HG03432 (cell line): ENCODE measurements at regions not wholly inside any gene's neighbourhood (a gene's known extent, or its start where the extent isn't known, plus 50 kb on each side); places are given as distances from the start of the nearest gene placed in this dataset.

Experiments used
- ATAC-seq: cut with Tn5 transposase; IDR thresholded peaks from one replicate; pipeline ENCODE4 v1.9.1; 2021; ENCODE audit warnings: mild to moderate bottlenecking, moderate library complexity; ENCODE audit not compliant: unreplicated experiment

DNA sequence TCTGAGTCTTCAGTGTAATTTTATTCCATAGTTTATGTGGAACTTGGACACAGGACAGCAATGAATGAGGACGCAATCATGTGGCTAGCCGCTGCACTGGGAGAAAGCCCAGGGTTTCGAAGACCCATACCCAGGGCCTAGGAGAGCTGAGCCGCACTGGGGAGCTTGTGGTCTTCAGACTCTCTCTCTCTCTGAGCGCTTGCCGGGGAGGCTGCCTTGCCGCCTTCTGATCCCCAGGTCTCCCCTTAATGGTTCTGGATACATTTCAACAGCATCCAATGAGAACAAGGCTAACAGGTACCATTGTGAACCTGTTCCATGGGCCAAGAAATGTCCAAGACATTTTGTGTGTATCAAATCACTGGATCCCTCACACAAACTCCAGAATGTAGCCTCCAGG, 383.4 kb downstream of the ICE1 start:
- ATAC-seq: no peak

DNA sequence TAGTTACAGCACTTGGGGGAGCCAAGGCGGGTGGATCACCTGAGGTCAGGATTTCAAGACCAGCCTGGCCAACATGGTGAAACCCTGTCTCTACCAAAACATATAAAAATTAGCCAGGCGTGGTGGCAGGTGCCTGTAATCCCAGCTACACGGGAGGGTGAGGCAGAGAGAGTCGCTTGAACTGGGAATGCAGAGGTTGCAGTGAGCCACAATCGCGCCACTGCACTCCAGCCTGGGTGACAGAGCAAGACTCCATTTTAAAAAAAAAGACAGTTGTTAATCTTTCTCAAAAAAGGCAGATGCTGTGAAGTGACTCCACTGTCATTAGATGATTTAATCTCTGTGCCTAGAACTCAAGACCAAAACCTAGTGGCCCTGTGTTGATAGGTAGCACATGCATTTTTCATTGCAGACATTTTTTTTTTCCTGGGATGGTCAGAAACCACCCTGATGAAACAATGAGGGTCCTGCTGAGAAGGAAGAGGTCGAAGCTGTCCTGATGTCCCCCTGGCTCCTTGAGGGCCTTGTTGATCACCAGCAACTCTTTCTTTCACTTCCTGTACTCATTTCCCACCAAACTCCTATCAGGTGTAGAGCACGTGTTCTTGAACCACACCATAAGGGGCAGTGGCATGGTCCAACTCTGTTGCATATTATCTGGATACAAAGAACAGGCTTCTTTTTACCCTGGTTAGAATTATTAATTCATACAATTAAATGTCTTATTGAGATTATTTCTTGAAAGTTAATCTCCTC, 382.2 kb downstream of the ICE1 start:
- no peak for ATAC-seq

DNA sequence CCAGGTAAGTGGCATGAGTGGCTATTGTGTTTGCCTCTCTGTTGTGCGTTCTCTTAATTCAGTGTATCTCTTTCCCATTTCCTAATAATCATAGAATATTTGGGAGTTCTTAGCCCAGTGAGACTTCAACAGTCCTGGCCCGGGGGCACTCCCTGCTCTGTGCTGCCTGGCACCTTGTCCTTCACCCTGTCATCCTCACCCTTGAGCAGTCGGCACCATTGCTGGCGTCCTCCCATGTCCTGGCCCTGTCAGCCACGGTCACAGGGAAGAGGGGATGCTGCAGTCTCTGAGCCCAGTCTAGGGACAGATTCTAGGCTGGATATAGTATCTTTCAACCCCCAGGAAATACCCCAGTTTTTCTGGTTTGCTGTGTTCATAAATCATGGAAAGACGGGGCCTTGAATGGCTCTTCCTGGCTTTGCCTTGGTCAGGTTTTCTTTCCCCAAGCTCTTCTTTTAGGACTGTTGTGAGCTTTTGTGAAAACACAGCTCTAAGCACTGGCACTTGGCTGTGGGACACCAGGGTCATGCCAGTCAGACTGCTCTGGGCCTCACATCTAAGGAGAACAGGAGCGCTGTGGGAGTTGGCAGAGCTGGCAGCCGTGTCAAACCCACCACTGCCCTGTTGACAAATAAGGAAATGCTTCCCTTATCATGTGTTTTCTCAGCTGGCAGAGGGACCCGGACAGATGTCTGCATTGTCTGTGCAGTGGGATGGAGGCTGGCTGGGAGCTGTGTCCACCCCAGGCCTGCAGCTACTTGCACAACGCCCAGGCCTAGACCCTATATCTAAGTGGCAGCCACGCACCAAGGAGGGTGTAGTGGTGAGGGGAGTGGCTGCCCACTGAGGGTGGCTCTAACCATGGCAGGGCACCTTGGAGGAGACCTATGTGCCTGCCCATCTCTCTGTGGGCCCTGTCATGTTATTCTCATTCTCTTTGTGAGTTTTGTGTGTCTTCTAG, 378.6 kb downstream of the ICE1 start:
- ATAC-seq: no peak

DNA sequence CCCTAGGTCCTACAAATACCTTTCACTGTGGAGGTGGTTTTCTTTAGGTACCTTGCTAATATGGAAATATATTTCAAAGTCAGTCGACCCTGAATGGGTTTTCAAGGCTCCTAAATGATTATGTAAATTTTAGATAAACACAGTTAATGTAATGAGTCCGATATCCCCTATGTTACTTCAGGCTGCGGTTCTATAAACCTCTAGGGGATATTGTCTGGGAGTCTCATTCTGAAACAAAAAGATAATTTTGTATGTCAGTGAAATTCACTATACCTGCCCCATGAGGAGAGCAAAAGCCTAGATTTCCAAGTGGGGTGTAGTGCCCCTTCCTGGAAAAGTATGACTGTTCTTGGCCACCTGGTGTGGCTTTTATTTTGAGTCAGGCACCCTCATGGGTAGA, 377.3 kb downstream of the ICE1 start:
- ATAC-seq: no peak

DNA sequence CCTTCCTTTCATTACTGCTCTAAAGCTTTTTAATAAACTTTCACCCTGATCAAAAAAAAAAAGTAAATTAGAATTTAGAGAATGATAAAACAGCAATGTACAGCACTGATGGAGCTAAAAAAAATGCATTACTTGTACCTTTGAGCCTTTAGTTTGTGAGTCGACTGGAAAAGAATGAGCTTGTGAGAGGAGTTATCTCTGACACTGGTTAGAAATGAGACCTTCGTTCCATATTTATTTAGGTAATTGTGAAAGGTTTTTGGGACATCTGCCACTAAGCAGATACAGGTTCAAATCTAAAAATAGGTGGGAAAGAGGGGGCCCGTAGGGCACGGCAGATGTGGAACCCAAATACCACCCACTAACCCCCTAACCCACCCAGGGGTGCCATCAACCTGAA, 376.8 kb downstream of the ICE1 start:
- ATAC-seq: no peak

DNA sequence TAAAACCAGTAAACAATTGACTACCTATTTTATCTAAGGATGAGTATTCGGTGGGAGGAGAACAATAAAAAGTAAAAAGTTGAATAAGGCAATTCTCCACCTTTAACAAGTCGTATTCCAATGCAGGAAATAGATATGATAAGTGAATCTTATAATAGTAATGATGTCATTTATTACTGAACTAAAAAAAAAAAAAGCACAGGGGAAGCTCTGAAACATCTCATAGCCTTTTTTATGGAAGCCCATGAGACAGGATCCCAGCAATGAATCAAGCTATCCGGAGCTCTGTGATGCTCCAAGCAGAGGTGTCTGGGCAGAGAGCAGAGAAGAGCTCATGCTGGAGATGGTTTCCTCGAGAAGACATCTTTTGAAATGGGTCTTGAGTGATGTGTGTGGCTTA, 376.0 kb downstream of the ICE1 start:
- no peak for ATAC-seq

DNA sequence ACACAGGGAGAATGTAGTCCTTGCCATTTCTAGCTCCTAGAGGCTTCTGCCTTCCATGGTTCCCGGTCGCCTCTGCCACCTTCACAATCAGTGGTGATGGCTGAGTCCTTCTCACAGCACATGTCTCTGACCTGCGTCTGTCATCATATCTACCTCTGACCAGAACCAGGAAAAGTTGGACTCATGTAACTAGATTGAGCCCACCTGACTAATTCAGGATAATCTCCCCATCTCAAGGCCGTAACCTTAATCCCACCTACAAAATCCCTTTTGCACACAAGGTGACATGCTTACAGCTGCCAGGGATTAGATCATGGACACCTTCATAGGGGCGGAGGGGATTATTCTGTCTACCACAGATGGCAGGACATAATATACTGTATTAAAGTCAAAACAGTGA, 375.6 kb downstream of the ICE1 start:
- ATAC-seq: no peak

DNA sequence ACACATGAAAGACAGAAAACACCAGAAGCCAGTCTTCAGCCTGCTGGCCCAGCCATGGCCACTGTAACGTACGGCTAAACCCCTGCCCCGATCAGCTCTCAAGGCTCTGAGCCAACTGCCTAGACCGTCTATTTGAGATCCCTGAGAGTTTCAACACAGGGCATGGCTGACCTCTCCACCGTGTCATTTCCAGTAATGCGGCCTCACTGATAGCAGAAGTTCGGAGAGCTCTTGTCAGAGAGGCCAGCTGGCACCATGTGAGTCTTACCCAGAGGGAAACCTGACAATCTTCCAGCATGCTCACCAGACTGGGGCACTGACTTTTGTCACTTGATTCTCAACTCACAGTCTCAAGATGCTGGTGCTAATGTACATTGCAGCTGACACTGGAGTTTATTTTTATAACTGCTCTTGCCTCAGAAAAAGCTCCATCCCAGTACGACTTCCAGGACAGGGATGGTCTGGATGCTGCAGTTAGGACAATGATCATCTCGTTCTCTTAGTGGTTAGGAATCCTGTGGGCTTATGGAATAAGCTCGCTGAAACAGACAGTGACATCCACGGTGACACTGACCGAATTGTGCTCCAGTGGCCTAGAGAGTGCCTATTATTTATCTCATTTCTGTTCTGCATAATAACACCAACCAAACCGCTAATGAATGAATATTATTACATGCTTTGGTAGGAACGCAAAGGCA, 372.7 kb downstream of the ICE1 start:
- no peak for ATAC-seq

DNA sequence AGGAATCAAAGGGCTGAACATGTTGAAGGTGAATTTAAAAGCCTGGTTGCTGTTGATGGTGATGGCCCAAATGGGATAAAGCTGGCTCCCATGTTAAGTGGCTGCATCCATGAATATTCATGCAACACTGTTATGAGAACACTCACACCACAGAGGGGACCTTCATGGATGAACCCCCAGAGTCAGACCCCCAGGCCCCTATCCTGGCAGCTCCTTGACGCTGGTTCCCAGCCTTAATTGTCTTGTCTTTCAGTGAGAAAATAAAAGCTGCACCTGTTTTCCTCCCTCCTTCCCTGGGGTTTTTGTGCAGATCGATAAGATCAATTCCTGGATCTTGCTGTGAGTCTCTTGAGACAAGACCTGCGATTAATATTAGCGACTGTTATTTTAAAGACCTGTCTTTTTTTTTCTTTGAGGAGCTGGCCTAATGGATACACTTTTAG, 371.7 kb downstream of the ICE1 start:
- ATAC-seq: no peak

DNA sequence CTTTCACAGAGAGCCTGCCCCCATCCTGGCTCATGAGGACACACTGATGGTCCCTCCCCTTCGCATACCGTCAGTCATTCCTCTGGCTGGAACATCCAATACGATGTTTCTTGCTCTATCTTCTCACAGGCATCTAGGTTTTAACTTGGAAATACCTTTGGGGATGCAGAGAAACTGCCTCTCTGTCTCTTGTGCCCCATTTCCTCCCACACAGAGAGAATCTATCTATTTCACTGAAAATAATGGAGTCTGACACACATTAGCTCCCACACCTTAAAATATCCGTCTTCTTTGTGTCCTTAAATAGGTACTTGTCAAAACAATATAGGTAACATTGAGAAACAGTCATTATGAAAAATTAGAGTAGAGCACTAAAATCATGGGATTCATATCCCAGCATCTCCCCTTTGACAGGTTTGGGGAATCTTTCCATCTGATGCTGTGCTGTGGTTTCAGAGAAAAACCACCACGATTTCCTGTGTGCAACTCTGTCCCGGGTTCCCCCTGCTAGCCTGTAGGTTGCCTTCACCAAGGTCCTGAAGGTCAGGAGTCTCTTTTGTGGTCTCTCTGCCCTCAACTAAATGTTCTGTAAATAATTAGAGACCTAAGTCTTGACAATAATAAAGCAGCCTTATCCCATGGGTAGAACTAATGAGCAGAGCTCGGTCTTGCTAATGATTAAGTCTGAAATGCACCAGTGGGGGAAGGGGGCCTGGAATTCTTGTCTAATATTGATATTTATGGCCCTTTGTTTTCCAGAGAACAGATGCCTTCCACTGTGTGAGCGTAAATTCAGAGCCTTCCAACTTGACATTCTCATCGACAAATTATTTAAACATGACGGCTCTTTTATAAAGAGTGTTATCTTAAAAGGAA, 371.0 kb downstream of the ICE1 start:
- ATAC-seq: no peak

DNA sequence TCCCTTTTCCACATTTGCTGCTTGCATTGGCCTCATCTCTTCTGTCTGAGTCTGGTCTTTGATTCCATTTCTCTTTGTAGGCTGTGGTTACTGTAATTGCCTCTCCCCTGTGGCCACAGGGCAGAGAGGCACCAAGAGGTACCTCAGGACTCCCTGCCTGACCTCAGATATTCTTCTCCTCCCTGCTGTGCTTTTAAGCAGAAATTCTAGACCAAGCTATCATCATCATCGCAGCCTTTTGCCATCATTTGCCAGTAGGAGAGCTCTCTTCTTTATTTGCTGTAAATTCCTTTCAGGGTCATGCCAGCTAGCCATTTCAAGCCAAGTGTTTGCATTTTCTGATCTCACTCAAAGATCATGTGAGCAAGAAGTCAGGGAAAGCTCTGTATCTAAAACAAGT, 369.6 kb downstream of the ICE1 start:
- ATAC-seq: no peak

DNA sequence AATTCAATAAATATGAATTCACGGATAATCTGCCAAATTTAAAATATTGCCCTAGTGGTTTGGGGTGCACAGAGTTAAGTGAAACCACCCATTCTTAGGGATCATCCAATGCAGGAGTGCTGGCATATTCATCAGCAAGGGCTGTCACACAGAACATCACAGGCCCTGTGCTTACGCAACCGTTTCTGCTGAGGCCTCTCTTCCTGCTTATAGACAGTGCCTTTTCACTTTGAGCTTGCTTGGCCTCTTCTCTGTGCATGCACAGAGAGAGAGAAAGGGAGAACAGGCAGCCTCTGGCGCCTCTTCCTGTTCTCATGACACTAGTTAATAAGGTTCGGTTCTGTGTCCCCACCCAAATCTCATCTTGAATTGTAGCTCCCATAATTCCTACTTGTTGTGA, 366.3 kb downstream of the ICE1 start:
- ATAC-seq: no peak

DNA sequence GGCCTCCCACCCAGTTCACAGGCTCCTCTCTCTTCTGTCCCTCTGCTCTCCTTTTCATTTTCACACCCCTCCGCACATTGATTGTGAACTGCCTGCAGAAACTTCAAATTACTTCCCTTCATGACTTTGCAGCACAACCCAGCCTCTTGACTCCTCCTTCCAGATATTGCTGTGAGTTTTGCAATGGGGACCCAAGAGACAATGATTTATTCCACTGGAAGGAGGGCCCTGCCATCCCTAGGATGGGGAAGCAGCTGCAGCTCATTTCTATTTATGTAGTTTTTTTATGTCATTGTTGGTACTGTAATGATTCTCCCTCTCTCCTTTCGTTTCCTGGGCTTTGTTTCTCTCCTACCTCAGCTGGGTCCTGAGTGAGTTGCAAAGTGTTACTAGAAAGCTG, 364.9 kb downstream of the ICE1 start:
- no peak for ATAC-seq

DNA sequence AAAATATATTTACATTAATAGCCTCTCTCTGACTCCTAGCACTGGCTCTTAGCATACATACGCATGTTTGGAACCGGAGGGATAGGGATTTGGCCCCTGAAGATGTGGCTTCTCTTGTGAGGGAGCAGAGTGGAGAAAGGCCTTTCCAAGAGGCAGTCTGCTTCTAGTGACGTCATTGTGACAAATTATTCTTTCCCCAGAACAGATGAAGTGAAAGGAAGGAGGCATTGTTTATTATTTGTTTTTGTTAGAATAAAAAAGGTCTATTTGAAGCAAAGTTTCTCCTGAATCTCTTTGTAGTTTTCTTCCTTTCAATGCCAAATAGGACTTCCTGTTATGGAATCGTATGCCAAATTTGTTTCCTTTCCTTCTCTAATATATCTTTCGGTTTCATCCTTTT, 361.6 kb downstream of the ICE1 start:
- ATAC-seq: no peak

DNA sequence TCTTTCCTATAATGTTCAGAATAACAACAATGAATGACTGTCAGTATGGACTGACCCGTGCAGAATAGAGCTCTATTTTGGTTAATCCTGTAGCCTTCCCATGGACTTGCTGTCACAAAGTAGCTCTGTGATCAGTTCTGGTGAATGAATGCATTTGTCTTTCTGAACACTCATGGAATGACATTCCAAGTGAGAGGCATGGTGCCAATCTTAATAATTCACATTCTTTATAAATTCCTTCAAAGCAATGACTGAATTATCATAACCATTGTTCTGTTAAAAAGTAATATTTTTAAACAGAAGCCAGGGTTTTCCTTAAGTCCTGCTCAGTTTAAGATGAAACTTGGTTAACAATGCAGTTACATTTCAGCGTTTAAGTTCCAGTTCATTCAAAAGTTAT, 360.5 kb downstream of the ICE1 start:
- no peak for ATAC-seq

DNA sequence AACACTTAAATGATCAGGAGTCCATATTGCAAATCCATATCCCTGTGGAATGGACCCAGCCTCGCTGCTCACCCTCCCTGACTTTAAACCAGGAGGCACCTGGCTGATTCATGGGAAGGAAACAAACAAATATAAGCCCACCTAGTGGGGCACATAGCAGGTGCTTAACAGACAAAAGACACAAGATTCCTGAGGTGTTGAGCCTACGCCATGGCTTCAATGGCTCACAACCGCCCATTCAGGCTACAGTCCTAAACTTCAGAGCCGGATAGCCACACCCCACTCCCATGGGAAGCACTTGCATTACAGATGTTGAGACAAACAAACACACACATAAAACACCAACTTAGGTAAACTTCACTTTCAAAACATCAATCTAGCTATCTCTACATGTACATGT, 359.9 kb downstream of the ICE1 start:
- no peak for ATAC-seq

DNA sequence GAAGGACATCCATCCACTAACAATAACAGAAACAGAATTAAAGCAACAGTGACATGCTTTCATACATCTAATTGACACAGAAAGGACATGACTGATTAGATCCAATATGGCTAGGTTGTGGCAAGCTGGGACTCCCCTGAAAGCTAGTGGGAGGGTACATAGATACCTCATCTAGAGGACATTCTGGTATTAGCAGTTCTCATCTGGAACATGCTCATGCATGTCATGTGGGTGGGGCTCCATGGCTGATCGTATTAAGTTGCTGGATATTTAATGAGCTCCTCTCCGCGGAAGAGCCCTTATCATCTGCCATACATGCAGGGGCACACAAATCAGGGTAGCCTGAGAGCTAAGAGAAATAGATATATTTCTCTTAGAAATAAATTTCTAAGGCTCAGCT, 358.9 kb downstream of the ICE1 start:
- no peak for ATAC-seq

DNA sequence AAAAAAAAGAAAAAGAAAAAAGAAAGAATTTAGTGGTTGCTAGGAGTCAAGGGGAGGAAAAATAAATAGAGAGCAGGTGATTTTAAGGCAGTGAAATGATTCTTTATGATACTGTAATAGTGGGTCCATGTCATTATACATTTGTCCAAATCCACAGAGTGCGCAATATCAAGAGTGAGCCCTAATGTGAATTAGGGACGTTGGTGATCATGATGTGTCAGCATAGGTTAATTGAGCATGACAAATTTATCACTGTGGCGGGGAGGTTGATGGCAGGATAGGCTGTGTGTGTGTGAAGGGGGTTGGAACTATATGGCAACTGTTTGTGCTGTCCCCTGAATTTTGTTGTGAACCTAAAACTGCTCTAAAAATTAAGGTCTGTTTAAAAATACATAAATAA, 357.8 kb downstream of the ICE1 start:
- no peak for ATAC-seq

DNA sequence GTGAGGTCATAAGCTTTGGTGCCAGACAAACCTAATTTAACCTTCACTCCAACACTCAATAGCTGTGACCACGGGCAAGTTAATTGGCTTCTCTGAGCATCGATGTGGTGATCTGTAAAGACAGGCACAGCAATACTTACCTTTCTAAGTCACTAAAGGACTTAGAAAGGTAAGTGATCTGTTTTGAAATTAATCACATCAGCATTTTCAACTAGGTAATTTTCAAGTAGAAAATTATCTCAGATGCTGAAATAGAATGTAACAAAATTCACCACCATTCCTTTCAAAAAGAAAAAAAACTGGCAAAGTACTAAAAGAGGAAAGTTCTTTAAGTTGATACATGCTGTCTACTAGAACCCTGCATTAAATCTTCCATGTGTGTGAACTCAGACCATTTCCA, 354.5 kb downstream of the ICE1 start:
- ATAC-seq: no peak

DNA sequence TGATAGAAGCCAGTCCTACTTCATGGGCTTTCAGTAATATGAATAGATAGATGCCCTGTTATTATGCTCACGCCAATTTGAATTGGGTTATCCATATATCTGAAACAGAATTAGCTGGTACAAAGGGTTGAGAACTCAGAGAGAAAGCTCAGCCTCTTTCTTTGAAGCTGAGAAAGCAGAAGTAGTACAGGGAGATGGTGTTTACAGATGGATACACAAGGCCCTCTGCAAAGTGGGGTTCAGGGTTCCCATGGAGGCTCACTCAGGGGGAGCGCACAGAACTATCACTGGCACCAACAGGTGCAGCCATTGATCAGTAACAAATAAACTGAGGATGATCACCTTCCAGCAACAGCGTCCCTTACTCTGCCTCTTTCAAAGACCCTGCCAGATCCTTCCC, 349.7 kb downstream of the ICE1 start:
- no peak for ATAC-seq

DNA sequence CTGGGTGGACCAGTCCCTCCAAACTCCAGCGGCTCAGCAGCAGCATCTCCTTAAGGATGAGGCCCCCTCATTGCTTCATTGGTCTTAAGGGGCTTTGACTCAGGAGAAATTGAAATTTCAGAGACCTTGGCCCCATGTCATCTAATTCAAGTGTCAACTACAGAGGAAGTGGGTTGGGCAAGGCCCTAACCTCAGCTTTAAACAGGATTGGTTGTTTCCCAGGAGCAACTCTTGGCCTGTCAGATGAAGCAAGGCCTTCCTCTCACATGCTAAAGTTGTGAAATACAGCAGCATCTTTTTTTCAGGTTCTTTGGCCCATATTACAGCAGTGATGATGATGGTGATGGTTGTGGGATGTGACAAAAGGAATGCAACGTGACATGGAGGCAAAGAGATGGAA, 348.3 kb downstream of the ICE1 start:
- ATAC-seq: no peak
